ENCODE measurements at regions not wholly inside any gene's neighbourhood (a gene's known extent, or its start where the extent isn't known, plus 50 kb on each side); places are given as distances from the start of the nearest gene placed in this dataset.

GRCh38 chr6:56378507-56378906, 131.1 kb upstream of the COL21A1 start:
- no peak overlapping the region for H3K27ac ChIP-seq
- TF ChIP-seq ZFX (IDR thresholded peaks at IDR 0.05; ENCODE audit: borderline replicate concordance), result no peak
- TF ChIP-seq, protein P1, sequence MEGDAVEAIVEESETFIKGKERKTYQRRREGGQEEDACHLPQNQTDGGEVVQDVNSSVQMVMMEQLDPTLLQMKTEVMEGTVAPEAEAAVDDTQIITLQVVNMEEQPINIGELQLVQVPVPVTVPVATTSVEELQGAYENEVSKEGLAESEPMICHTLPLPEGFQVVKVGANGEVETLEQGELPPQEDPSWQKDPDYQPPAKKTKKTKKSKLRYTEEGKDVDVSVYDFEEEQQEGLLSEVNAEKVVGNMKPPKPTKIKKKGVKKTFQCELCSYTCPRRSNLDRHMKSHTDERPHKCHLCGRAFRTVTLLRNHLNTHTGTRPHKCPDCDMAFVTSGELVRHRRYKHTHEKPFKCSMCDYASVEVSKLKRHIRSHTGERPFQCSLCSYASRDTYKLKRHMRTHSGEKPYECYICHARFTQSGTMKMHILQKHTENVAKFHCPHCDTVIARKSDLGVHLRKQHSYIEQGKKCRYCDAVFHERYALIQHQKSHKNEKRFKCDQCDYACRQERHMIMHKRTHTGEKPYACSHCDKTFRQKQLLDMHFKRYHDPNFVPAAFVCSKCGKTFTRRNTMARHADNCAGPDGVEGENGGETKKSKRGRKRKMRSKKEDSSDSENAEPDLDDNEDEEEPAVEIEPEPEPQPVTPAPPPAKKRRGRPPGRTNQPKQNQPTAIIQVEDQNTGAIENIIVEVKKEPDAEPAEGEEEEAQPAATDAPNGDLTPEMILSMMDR (IDR thresholded peaks at IDR 0.05), result no peak

DNA sequence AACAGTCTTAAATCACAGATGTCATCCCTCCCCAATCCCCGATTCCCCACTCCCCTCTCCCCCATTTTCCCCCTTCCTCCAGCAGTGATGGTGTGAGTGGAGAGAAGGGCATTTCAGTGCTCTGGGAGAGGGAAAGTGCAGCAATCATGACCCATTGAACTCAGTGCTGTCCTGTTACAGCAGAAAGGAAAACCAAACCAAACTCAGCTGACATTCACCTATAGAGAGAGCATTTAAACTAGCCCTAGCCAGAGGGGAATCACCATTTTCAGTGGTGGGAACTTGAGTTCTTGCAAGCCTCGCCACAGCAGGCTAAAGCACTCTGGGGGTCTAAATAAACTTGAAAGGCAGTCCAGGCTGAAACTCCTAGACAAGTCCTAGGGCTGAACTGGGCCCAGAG, 129.9 kb upstream of the COL21A1 start:
- no peak overlapping the region for H3K27ac ChIP-seq
- TF ChIP-seq ZFX (IDR thresholded peaks at IDR 0.05; ENCODE audit: borderline replicate concordance), result no peak
- TF ChIP-seq, protein P1 (IDR thresholded peaks at IDR 0.05), result no peak

DNA sequence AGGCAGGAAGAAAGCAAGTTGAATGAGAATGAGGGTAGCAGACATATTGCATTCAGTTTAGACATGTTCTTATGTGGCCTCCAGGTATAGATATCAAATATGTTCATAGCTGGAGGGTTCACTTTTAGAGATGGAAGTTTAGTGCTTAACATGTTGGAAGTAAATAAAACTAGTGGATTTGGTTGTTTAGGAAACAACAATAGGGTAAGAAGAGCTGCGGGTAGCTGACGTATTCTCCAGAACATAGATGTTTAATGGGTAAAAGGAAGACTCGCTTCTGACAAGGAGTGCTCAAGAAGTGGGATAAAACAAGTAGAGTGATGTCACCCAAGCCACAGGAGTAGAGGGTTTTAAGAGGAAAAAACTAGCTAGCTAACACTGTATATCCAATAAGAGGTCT, 128.4 kb upstream of the COL21A1 start:
- H3K27ac ChIP-seq, result no peak overlapping the region
- TF ChIP-seq, protein P1 (IDR thresholded peaks at IDR 0.05), result no peak
- no peak for TF ChIP-seq ZFX (IDR thresholded peaks at IDR 0.05; ENCODE audit: borderline replicate concordance)

DNA sequence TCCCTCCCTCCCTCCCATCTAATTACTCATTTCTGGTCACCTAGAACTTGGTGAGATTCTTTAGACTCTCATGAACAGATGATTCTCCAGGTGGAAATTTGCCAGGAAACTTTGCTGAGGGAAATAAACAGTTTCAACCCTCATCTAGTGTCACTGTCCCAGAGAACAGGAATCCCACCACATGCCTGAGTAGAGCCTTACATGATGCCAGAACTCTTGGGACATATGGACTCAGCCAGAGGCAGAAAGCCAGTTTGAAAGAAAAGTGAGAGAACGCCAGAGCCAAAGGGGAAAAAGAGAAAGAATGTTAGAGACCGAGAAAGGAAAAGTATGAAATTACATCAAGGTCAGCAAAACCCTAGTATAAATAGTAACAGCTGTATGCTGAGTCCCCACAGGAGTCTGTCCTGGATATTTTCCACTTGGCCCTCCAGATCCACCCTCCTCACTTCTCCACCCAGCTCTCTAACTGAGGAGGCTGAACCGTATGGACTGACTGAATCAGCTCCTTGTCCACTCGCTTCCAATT, 127.5 kb upstream of the COL21A1 start:
- H3K27ac ChIP-seq, result no peak overlapping the region
- no peak for TF ChIP-seq ZFX (IDR thresholded peaks at IDR 0.05; ENCODE audit: borderline replicate concordance)
- TF ChIP-seq, protein P1 (IDR thresholded peaks at IDR 0.05), result no peak

GRCh38 chr6:56372406-56372995, 125.1 kb upstream of the COL21A1 start:
- no peak for TF ChIP-seq ZFX (IDR thresholded peaks at IDR 0.05; ENCODE audit: borderline replicate concordance)
- TF ChIP-seq, protein P1 (IDR thresholded peaks at IDR 0.05), result no peak
- no peak overlapping the region for H3K27ac ChIP-seq

- peak overlapping the region; percentile 39 for H3K27ac ChIP-seq
- TF ChIP-seq, protein P1 (IDR thresholded peaks at IDR 0.05), result no peak
- no peak for TF ChIP-seq ZFX (IDR thresholded peaks at IDR 0.05; ENCODE audit: borderline replicate concordance)
Observed at GRCh38 chr6:56370561-56371211, 123.3 kb upstream of the COL21A1 start.

DNA sequence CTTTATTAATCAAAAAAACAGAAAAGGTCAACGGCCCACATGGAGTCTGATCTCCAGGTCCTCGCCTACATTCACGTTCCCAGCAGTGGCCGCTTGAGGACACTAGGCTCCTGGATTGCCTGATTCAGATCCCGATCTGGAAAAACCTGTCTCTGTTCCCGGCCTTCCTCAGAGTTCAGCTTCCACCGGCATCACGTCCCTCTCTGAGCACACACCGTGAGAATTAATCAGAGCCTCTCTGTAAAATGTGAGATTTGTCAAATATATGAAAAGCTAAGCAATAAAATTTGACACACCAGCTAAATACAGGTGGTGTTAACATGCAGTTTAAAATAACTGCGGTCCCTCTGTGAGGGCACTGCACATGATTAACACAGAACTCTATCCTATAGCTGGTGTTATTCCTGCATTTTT, 122.8 kb upstream of the COL21A1 start:
- no peak for TF ChIP-seq ZFX (IDR thresholded peaks at IDR 0.05; ENCODE audit: borderline replicate concordance)
- TF ChIP-seq, protein P1 (IDR thresholded peaks at IDR 0.05), result peak; percentile 94
- H3K27ac ChIP-seq, result peak overlapping the region; percentile 39

Measured in 22Rv1 (cell line).